GM23248 (cell line): ENCODE measurements at regions not wholly inside any gene's neighbourhood (a gene's known extent, or its start where the extent isn't known, plus 50 kb on each side); places are given as distances from the start of the nearest gene placed in this dataset.

Experiments
- EZH2 ChIP-seq: fragments of 200-600 bp; sonication (generic); IDR thresholded peaks from 2 replicates; pipeline ENCODE4 v1.6.1; 2018; ENCODE audit warnings: antibody characterized with exemption, mild to moderate bottlenecking; ENCODE audit not compliant: insufficient read depth, poor library complexity, severe bottlenecking
- EZH2phosphoT487 ChIP-seq: fragments of 200-600 bp; sonication (generic); IDR thresholded peaks from 2 replicates; pipeline ENCODE4 v1.6.1; 2018; ENCODE audit warnings: antibody characterized with exemption, moderate library complexity, mild to moderate bottlenecking, low read depth; ENCODE audit not compliant: insufficient read depth

DNA sequence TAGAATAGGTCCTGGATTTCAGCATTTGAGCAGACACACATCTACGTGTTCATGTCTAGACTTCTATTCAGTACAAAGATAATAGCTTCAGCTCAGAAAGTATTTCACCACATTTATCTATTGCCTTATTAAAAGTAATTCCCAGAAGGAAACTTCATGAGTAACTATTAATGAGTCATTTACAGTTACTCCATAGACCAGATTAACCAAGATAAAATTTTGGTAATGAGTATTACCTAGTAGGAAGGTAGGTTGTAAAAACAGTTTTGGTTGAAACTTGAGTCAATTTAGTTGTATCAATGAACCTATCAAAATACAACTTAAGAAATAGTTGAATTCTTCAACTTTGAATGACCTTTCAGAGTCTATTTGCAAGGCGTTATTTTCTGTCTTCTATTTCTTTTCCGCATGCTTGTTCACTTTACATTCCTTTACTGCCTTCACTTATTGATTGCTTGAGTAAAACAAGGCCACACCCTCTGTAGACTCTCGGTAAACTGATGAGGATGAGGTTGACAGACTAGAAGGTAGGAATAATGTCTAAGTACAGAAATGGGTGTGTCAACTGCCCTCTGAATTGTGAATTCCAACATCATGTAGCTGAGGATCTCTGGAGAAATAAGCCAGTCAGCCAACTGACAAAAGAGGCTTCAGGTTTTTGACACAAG is 1165.6 kb upstream of the ZEB2 start:
- TF ChIP-seq EZH2 (no peak), EZH2phosphoT487 (no peak)
